HEK293 (cell line): ENCODE measurements at regions not wholly inside any gene's neighbourhood (a gene's known extent, or its start where the extent isn't known, plus 50 kb on each side); places are given as distances from the start of the nearest gene placed in this dataset.

ENCODE experiments used
- CTCF ChIA-PET: fragments of 350-600 bp; formaldehyde crosslinking; extraction: SDS; loops from one replicate; lab custom pipeline; 2021; ENCODE audit warnings: antibody characterized with exemption; lab: Yijun Ruan, JAX
- POLR2A ChIA-PET: fragments of 300-600 bp; formaldehyde crosslinking; extraction: SDS; loops from one replicate; lab custom pipeline; 2020; ENCODE audit warnings: antibody characterized with exemption, inconsistent platforms; lab: Yijun Ruan, JAX
- H3K27ac ChIP-seq: fragments of 200-500 bp; sonication (Bioruptor generic); 2 replicates; pipeline ENCODE4 v1.5.1; 2014; ENCODE audit warnings: low read depth, low read length, control low read depth, inconsistent platforms; ENCODE audit errors: extremely low read depth
- H3K36me3 ChIP-seq, 2 experiments: fragments of 200-500 bp in 1 of 2; sonication (Bioruptor generic) in 1 of 2; 1 replicate in 1 of 2; 2 replicates in 1 of 2; pipeline ENCODE4 v1.5.1; 2014 to 2017; ENCODE audit warnings: inconsistent platforms in 2 of 2, low read length in 2 of 2; ENCODE audit not compliant: control insufficient read depth in 2 of 2, insufficient read depth in 1 of 2
- H3K4me1 ChIP-seq: fragments of 200-500 bp; sonication (Bioruptor generic); 2 replicates; pipeline ENCODE4 v1.5.1; 2014; ENCODE audit warnings: mild to moderate bottlenecking, low read length, inconsistent platforms; ENCODE audit not compliant: control insufficient read depth, insufficient read depth
- H3K4me3 ChIP-seq: 2 replicates; pipeline ENCODE4 v1.5.1; 2011; ENCODE audit warnings: low read depth, mild to moderate bottlenecking, control low read depth, low read length, moderate library complexity
- H3K9me3 ChIP-seq: fragments of 200-500 bp; sonication (Bioruptor generic); 2 replicates; pipeline ENCODE4 v1.5.1; 2014; ENCODE audit warnings: low read depth, low read length, inconsistent platforms; ENCODE audit not compliant: control insufficient read depth, insufficient read depth
- GLI2 ChIP-seq: fragments of 450-650 bp; formaldehyde crosslinking; IDR thresholded peaks from 2 replicates; pipeline ENCODE4; 2017; ENCODE audit warnings: missing biosample characterization, missing genetic modification characterization, low read depth, borderline replicate concordance
- SCRT2 ChIP-seq: fragments of 450-650 bp; formaldehyde crosslinking; IDR thresholded peaks from 2 replicates; pipeline ENCODE4 v1.5.1; 2016; ENCODE audit warnings: missing biosample characterization, missing genetic modification characterization
- SP2 ChIP-seq: fragments of 450-650 bp; formaldehyde crosslinking; IDR thresholded peaks from 2 replicates; pipeline ENCODE4 v1.5.1; 2016; ENCODE audit warnings: missing biosample characterization, missing genetic modification characterization
- ZBTB1 ChIP-seq: fragments of 450-650 bp; formaldehyde crosslinking; IDR thresholded peaks from 2 replicates; pipeline ENCODE4 v1.5.1; 2016; ENCODE audit warnings: missing biosample characterization, missing genetic modification characterization
- ZNF10 ChIP-seq: fragments of 450-650 bp; formaldehyde crosslinking; IDR thresholded peaks from 2 replicates; pipeline ENCODE4 v1.5.1; 2017; ENCODE audit warnings: missing biosample characterization, missing genetic modification characterization
- ZNF146 ChIP-seq: fragments of 450-650 bp; formaldehyde crosslinking; IDR thresholded peaks from 2 replicates; pipeline ENCODE4 v1.5.1; 2016; ENCODE audit warnings: missing biosample characterization, missing genetic modification characterization
- ZNF175 ChIP-seq: fragments of 450-650 bp; formaldehyde crosslinking; IDR thresholded peaks from 2 replicates; pipeline ENCODE4 v1.5.1; 2016; ENCODE audit warnings: missing biosample characterization, missing genetic modification characterization
- ZNF184 ChIP-seq: fragments of 450-650 bp; IDR thresholded peaks from 2 replicates; pipeline ENCODE4 v1.5.1; 2018; ENCODE audit warnings: missing biosample characterization, mild to moderate bottlenecking, missing genetic modification characterization
- ZNF202 ChIP-seq: fragments of 450-650 bp; formaldehyde crosslinking; IDR thresholded peaks from 2 replicates; pipeline ENCODE4 v1.5.1; 2016; ENCODE audit warnings: missing biosample characterization, missing genetic modification characterization, borderline replicate concordance
- ZNF423 ChIP-seq: fragments of 450-650 bp; formaldehyde crosslinking; IDR thresholded peaks from 2 replicates; pipeline ENCODE4 v1.5.1; 2016; ENCODE audit warnings: missing biosample characterization, missing genetic modification characterization
- ZNF514 ChIP-seq: fragments of 450-650 bp; formaldehyde crosslinking; IDR thresholded peaks from 2 replicates; pipeline ENCODE4 v1.5.1; 2016; ENCODE audit warnings: missing biosample characterization, missing genetic modification characterization
- ZNF548 ChIP-seq: fragments of 450-650 bp; formaldehyde crosslinking; IDR thresholded peaks from 2 replicates; pipeline ENCODE4 v1.5.1; 2016; ENCODE audit warnings: missing biosample characterization, missing genetic modification characterization
- ZNF660 ChIP-seq: fragments of 450-650 bp; IDR thresholded peaks from 2 replicates; pipeline ENCODE4 v1.5.1; 2018; ENCODE audit warnings: missing biosample characterization, mild to moderate bottlenecking, missing genetic modification characterization
- ZNF768 ChIP-seq: fragments of 450-650 bp; formaldehyde crosslinking; IDR thresholded peaks from 2 replicates; pipeline ENCODE4 v1.5.1; 2018; ENCODE audit warnings: missing biosample characterization, mild to moderate bottlenecking, missing genetic modification characterization
- TF ChIP-seq, protein P1 (sequence below): fragments of 450-650 bp; formaldehyde crosslinking; IDR thresholded peaks from 2 replicates; pipeline ENCODE4 v1.5.1; 2016; ENCODE audit warnings: missing biosample characterization, missing genetic modification characterization
- TF ChIP-seq, protein P2 (sequence below): fragments of 450-650 bp; formaldehyde crosslinking; IDR thresholded peaks from 2 replicates; pipeline ENCODE4 v1.5.1; 2016; ENCODE audit warnings: missing biosample characterization, missing genetic modification characterization, borderline replicate concordance
- TF ChIP-seq, protein P3 (sequence below): sonication (generic); formaldehyde crosslinking; IDR thresholded peaks from 2 replicates; pipeline ENCODE4 v1.8.1; 2022; ENCODE audit warnings: mild to moderate bottlenecking, moderate library complexity, missing genetic modification reagents
- TF ChIP-seq, protein P4 (sequence below): fragments of 450-650 bp; formaldehyde crosslinking; IDR thresholded peaks from 2 replicates; pipeline ENCODE4 v1.5.1; 2017; ENCODE audit warnings: missing biosample characterization, mild to moderate bottlenecking, missing genetic modification characterization, moderate library complexity
- TF ChIP-seq, protein P5 (sequence below): fragments of 450-650 bp; formaldehyde crosslinking; IDR thresholded peaks from 2 replicates; pipeline ENCODE4 v1.5.0; 2017; ENCODE audit warnings: missing biosample characterization, missing genetic modification characterization, borderline replicate concordance

DNA sequence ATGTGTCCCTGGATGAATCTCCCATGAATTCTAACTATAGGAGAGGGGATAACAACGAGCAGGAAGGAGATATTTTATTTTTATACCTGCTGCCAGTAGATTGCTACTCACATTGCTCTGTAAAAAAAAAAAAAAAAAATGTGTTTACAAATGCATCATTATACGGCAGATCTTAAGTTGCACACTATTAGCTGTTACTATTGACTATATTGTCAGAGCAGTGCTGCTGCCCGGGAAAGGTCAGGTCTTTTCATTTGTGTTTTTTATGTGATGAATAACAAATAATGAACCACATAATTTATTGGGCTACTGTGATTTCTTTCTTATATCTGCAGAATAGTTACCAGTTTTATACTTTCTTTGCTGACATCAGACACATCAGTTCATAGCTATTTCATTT, 393.3 kb downstream of the C6orf118 start:
- TF ChIP-seq ZBTB1 (tag by site-specific recombination) (no peak), ZNF514 (no peak), ZNF202 (no peak), ZNF146 (tag by site-specific recombination) (no peak), GLI2 (tag by site-specific recombination) (no peak), ZNF10 (tag by site-specific recombination) (no peak), ZNF423 (tag by site-specific recombination) (no peak), ZNF768 (no peak)
- TF ChIP-seq, protein P1, sequence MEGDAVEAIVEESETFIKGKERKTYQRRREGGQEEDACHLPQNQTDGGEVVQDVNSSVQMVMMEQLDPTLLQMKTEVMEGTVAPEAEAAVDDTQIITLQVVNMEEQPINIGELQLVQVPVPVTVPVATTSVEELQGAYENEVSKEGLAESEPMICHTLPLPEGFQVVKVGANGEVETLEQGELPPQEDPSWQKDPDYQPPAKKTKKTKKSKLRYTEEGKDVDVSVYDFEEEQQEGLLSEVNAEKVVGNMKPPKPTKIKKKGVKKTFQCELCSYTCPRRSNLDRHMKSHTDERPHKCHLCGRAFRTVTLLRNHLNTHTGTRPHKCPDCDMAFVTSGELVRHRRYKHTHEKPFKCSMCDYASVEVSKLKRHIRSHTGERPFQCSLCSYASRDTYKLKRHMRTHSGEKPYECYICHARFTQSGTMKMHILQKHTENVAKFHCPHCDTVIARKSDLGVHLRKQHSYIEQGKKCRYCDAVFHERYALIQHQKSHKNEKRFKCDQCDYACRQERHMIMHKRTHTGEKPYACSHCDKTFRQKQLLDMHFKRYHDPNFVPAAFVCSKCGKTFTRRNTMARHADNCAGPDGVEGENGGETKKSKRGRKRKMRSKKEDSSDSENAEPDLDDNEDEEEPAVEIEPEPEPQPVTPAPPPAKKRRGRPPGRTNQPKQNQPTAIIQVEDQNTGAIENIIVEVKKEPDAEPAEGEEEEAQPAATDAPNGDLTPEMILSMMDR (tag by site-specific recombination): no peak
- TF ChIP-seq, protein P2, sequence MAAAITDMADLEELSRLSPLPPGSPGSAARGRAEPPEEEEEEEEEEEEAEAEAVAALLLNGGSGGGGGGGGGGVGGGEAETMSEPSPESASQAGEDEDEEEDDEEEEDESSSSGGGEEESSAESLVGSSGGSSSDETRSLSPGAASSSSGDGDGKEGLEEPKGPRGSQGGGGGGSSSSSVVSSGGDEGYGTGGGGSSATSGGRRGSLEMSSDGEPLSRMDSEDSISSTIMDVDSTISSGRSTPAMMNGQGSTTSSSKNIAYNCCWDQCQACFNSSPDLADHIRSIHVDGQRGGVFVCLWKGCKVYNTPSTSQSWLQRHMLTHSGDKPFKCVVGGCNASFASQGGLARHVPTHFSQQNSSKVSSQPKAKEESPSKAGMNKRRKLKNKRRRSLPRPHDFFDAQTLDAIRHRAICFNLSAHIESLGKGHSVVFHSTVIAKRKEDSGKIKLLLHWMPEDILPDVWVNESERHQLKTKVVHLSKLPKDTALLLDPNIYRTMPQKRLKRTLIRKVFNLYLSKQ (tag by site-specific recombination): no peak
- TF ChIP-seq, protein P3, sequence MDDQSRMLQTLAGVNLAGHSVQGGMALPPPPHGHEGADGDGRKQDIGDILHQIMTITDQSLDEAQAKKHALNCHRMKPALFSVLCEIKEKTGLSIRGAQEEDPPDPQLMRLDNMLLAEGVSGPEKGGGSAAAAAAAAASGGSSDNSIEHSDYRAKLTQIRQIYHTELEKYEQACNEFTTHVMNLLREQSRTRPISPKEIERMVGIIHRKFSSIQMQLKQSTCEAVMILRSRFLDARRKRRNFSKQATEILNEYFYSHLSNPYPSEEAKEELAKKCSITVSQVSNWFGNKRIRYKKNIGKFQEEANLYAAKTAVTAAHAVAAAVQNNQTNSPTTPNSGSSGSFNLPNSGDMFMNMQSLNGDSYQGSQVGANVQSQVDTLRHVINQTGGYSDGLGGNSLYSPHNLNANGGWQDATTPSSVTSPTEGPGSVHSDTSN (CRISPR knock-in tag): no peak
- no peaks in the 10 kb centered on the region for H3K9me3 ChIP-seq
- H3K27ac ChIP-seq: no peak overlapping the region
- no peaks in the 10 kb centered on the region for H3K4me1 ChIP-seq
- POLR2A ChIA-PET: no interaction called here
- CTCF ChIA-PET: no interaction called here
- no peaks in the 10 kb centered on the region for H3K36me3 ChIP-seq
- H3K4me3 ChIP-seq: no peak overlapping the region

DNA sequence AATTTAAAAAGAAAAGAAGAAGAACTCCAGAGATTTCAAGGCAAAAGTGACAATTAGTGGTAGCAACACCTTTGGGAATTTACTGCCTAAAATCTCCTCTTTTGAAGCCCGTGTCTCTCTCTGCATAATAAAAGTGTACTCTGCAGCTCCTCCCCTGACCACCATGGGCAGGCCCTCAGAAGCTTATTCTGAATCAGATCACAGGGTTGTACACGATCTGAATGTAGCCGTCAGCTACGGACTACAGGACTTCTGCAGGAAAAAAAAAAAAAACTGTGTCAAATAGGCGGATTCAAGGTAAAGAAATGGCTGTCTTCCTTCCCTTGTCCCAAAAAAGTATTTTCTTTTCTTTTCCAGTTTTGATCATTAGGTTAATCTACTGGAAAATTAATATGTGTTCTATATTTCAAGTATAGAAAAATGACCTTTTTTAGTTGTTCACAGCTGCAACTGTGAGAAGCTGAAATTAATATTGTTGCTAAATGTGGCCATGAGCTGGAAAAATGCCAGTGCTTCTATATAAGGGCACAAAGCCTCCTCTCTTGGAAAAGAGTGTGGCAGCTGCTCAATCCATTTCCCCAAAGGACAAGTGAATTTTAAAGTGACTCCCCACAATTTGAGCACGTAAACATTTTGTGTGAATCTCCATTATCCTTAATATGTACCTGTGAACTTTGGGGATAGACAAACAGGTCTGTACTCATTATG, 397.4 kb downstream of the C6orf118 start:
- Histone ChIP-seq H3K4me1 (no peaks in the 10 kb centered on the region), H3K9me3 (no peaks in the 10 kb centered on the region), H3K4me3 (no peak overlapping the region), H3K36me3 (no peaks in the 10 kb centered on the region), H3K27ac (no peak overlapping the region)
- ChIA-PET POLR2A (no interaction called here), CTCF (interaction anchor here (1.2 kb wide), 1 partner anchor 15 kb away, joined by 4 read pairs; no protein-coding TSS in a partner anchor)
- TF ChIP-seq SP2 (tag by site-specific recombination): no peak
- no peak for TF ChIP-seq ZNF548 (tag by site-specific recombination)
- TF ChIP-seq, protein P4, sequence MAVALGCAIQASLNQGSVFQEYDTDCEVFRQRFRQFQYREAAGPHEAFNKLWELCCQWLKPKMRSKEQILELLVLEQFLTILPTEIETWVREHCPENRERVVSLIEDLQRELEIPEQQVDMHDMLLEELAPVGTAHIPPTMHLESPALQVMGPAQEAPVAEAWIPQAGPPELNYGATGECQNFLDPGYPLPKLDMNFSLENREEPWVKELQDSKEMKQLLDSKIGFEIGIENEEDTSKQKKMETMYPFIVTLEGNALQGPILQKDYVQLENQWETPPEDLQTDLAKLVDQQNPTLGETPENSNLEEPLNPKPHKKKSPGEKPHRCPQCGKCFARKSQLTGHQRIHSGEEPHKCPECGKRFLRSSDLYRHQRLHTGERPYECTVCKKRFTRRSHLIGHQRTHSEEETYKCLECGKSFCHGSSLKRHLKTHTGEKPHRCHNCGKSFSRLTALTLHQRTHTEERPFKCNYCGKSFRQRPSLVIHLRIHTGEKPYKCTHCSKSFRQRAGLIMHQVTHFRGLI (tag by site-specific recombination): no peak
- no peak for TF ChIP-seq SCRT2 (tag by site-specific recombination)
- TF ChIP-seq, protein P5, sequence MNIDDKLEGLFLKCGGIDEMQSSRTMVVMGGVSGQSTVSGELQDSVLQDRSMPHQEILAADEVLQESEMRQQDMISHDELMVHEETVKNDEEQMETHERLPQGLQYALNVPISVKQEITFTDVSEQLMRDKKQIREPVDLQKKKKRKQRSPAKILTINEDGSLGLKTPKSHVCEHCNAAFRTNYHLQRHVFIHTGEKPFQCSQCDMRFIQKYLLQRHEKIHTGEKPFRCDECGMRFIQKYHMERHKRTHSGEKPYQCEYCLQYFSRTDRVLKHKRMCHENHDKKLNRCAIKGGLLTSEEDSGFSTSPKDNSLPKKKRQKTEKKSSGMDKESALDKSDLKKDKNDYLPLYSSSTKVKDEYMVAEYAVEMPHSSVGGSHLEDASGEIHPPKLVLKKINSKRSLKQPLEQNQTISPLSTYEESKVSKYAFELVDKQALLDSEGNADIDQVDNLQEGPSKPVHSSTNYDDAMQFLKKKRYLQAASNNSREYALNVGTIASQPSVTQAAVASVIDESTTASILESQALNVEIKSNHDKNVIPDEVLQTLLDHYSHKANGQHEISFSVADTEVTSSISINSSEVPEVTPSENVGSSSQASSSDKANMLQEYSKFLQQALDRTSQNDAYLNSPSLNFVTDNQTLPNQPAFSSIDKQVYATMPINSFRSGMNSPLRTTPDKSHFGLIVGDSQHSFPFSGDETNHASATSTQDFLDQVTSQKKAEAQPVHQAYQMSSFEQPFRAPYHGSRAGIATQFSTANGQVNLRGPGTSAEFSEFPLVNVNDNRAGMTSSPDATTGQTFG: no peak
- TF ChIP-seq ZNF660 (tag by site-specific recombination): no peak
- TF ChIP-seq ZNF175 (tag by site-specific recombination): no peak
- no peak for TF ChIP-seq ZNF184
